Ishikawa (cell line): ENCODE measurements at regions not wholly inside any gene's neighbourhood (a gene's known extent, or its start where the extent isn't known, plus 50 kb on each side); places are given as distances from the start of the nearest gene placed in this dataset.

Experiments used
- MAX ChIP-seq: IDR thresholded peaks from 2 replicates; pipeline ENCODE4 v1.6.1; 2012
- RAD21 ChIP-seq: IDR thresholded peaks from 2 replicates; pipeline ENCODE4 v1.6.1; 2012; ENCODE audit warnings: low read depth
- TAF1 ChIP-seq: IDR thresholded peaks from 2 replicates; pipeline ENCODE4 v1.6.1; 2012; ENCODE audit warnings: low read depth, mild to moderate bottlenecking
- TCF12 ChIP-seq: IDR thresholded peaks from 2 replicates; pipeline ENCODE4 v1.6.1; 2012; ENCODE audit warnings: low read depth
- USF1 ChIP-seq: IDR thresholded peaks from 2 replicates; pipeline ENCODE4 v1.6.1; 2012

GRCh38 chr10:90435296-90435695 is 422.5 kb downstream of the HTR7 start:
- TF ChIP-seq MAX, result no peak
- TF ChIP-seq TCF12, result no peak
- TF ChIP-seq TAF1, result no peak
- TF ChIP-seq USF1, result no peak
- no peak for TF ChIP-seq RAD21
